ENCODE measurements at regions not wholly inside any gene's neighbourhood (a gene's known extent, or its start where the extent isn't known, plus 50 kb on each side); places are given as distances from the start of the nearest gene placed in this dataset.

- H3K4me1 ChIP-seq (ENCODE audit: low read depth): no peaks in the 10 kb centered on the region
- intact Hi-C loops (cut with DNase I, micrococcal nuclease): no loop called here
- TF ChIP-seq, protein P1, sequence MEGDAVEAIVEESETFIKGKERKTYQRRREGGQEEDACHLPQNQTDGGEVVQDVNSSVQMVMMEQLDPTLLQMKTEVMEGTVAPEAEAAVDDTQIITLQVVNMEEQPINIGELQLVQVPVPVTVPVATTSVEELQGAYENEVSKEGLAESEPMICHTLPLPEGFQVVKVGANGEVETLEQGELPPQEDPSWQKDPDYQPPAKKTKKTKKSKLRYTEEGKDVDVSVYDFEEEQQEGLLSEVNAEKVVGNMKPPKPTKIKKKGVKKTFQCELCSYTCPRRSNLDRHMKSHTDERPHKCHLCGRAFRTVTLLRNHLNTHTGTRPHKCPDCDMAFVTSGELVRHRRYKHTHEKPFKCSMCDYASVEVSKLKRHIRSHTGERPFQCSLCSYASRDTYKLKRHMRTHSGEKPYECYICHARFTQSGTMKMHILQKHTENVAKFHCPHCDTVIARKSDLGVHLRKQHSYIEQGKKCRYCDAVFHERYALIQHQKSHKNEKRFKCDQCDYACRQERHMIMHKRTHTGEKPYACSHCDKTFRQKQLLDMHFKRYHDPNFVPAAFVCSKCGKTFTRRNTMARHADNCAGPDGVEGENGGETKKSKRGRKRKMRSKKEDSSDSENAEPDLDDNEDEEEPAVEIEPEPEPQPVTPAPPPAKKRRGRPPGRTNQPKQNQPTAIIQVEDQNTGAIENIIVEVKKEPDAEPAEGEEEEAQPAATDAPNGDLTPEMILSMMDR (IDR thresholded peaks at IDR 0.05): no peak
- H3K9me3 ChIP-seq: no peaks in the 10 kb centered on the region
- H3K4me3 ChIP-seq: no peak overlapping the region
- no peak for DNase-seq
- no peak for ATAC-seq
- no peaks in the 10 kb centered on the region for H3K36me3 ChIP-seq (ENCODE audit: low read depth)
These were observed 156.2 kb upstream of the PRSS1 start for GRCh38 chr7:142593106-142593505.

DNA sequence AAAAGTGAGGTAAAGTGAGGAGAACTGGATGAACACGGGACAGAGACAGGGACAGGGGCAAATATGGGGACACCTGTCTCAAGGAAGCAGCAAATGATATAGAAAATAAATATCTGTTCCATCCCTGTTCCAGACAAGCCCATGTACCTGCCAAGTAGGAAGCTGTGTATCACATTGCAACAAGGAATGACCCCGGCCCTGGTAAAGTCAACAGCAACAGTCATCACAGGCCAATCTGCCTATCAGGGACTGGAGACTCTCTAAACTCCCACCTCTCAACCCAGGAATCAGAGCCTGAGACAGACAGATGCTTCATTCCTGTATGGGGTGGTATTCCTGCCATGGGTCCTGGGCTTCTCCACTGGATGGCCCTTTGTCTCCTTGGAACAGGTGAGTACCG, 156.6 kb upstream of the PRSS1 start:
- DNase-seq (no peak), ATAC-seq (no peak)
- Histone ChIP-seq H3K4me3 (no peak overlapping the region), H3K36me3 (ENCODE audit: low read depth) (no peaks in the 10 kb centered on the region), H3K9me3 (no peaks in the 10 kb centered on the region), H3K4me1 (ENCODE audit: low read depth) (no peaks in the 10 kb centered on the region)
- TF ChIP-seq, protein P1 (IDR thresholded peaks at IDR 0.05): no peak
- intact Hi-C loops (cut with DNase I, micrococcal nuclease): no loop called here

DNA sequence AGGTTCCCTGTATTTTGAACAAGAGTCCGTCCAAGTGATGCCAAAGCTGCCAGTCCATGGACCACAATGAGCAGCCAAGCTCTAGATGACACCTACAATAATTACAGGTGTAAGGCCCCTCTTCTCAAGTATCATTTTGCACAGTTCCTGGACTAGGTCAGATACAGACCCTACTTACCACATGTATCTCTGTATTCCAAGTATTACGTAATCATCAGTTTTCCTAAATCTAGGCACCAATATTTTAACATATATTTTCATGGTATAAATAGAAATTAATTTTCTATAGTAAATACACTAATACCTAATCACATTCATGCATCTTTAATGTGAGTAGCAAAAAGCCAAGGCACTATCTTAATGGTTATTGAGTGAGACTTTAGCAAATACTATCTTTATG, 157.0 kb upstream of the PRSS1 start:
- ATAC-seq (no peak), DNase-seq (no peak)
- H3K9me3 ChIP-seq: no peaks in the 10 kb centered on the region
- H3K4me3 ChIP-seq: no peak overlapping the region
- intact Hi-C loops (cut with DNase I, micrococcal nuclease): no loop called here
- TF ChIP-seq, protein P1 (IDR thresholded peaks at IDR 0.05): no peak
- no peaks in the 10 kb centered on the region for H3K4me1 ChIP-seq (ENCODE audit: low read depth)
- no peaks in the 10 kb centered on the region for H3K36me3 ChIP-seq (ENCODE audit: low read depth)

- ATAC-seq (no peak), DNase-seq (no peak)
- no peak overlapping the region for H3K4me3 ChIP-seq
- H3K36me3 ChIP-seq (ENCODE audit: low read depth): no peaks in the 10 kb centered on the region
- intact Hi-C loops (cut with DNase I, micrococcal nuclease): no loop called here
- no peaks in the 10 kb centered on the region for H3K9me3 ChIP-seq
- no peaks in the 10 kb centered on the region for H3K4me1 ChIP-seq (ENCODE audit: low read depth)
- TF ChIP-seq, protein P1 (IDR thresholded peaks at IDR 0.05): no peak
These were observed 158.3 kb upstream of the PRSS1 start for GRCh38 chr7:142590830-142591457.

DNA sequence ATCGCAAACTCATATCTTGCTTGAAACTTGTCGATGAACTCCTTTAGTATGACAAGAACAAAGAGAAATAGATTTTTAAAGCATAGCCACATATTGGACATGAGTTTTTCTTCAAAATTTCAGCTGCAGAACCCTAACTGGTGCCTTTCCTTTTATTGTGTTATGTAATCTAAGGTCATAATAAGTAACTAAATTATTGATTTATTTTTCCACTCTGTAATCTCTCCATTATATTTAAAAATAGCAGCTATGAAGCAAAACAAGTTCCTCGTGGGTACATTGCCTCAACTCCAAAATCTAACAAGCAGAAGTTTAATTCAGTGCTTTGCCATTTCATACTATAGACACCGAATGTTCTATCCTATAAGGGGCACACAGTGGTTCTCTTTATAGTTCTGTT, 159.2 kb upstream of the PRSS1 start:
- TF ChIP-seq, protein P1 (IDR thresholded peaks at IDR 0.05): no peak
- no peak for ATAC-seq
- intact Hi-C loops (cut with DNase I, micrococcal nuclease): no loop called here
- Histone ChIP-seq H3K4me3 (no peak overlapping the region), H3K4me1 (ENCODE audit: low read depth) (no peaks in the 10 kb centered on the region), H3K9me3 (no peaks in the 10 kb centered on the region), H3K36me3 (ENCODE audit: low read depth) (no peaks in the 10 kb centered on the region)
- DNase-seq: no peak

All from mucosa of descending colon (tissue), 3 donors.